SK-N-MC (cell line): ENCODE measurements at regions not wholly inside any gene's neighbourhood (a gene's known extent, or its start where the extent isn't known, plus 50 kb on each side); places are given as distances from the start of the nearest gene placed in this dataset.

Experiments
- DNase-seq: peaks from one replicate; pipeline ENCODE4 v3.0.0-alpha.2; 2011; ENCODE audit warnings: low read depth, low spot score
- H3K27ac ChIP-seq: fragments of 200-600 bp; sonication (generic); 2 replicates; pipeline ENCODE4 v1.5.1; 2016; ENCODE audit warnings: mixed run types
- H3K36me3 ChIP-seq: fragments of 200-600 bp; sonication (generic); 2 replicates; pipeline ENCODE4 v1.6.1; 2017; ENCODE audit warnings: antibody characterized with exemption, low read length, mixed read lengths; ENCODE audit not compliant: insufficient read depth
- H3K4me3 ChIP-seq: fragments of 200-600 bp; sonication (generic); 2 replicates; pipeline ENCODE4 v1.5.1; 2016
- H3K9ac ChIP-seq: fragments of 200-600 bp; sonication (generic); 2 replicates; pipeline ENCODE4 v1.8.0; 2017; ENCODE audit warnings: mixed run types, mixed read lengths; ENCODE audit not compliant: insufficient read length
- H3K9me3 ChIP-seq: fragments of 200-600 bp; sonication (generic); 2 replicates; pipeline ENCODE4 v1.6.1; 2017; ENCODE audit warnings: low read depth, mild to moderate bottlenecking, antibody characterized with exemption, low read length, moderate library complexity, mixed read lengths
- EZH2 ChIP-seq: fragments of 200-600 bp; sonication (generic); IDR thresholded peaks from one replicate; pipeline ENCODE4 v1.6.1; 2017; ENCODE audit warnings: antibody characterized with exemption
- FOXP2 ChIP-seq: optimal IDR thresholded peaks from 2 replicates; pipeline ENCODE3; 2011; ENCODE audit warnings: mild to moderate bottlenecking, moderate library complexity; ENCODE audit not compliant: insufficient read depth; ENCODE audit errors: extremely low read length, control extremely low read depth
- POLR2AphosphoS5 ChIP-seq: IDR thresholded peaks from 2 replicates; pipeline ENCODE4 v1.6.1; 2012; ENCODE audit warnings: mild to moderate bottlenecking, low read depth, low read length, borderline replicate concordance

GRCh38 chr3:72246685-72247084 is 461.7 kb upstream of the PROK2 start:
- Histone ChIP-seq H3K27ac (no peak overlapping the region), H3K9ac (no peak overlapping the region), H3K4me3 (no peak overlapping the region), H3K36me3 (no peaks in the 10 kb centered on the region), H3K9me3 (no peaks in the 10 kb centered on the region)
- no peak for DNase-seq
- TF ChIP-seq EZH2 (no peak), FOXP2 (no peak), POLR2AphosphoS5 (no peak)

DNA sequence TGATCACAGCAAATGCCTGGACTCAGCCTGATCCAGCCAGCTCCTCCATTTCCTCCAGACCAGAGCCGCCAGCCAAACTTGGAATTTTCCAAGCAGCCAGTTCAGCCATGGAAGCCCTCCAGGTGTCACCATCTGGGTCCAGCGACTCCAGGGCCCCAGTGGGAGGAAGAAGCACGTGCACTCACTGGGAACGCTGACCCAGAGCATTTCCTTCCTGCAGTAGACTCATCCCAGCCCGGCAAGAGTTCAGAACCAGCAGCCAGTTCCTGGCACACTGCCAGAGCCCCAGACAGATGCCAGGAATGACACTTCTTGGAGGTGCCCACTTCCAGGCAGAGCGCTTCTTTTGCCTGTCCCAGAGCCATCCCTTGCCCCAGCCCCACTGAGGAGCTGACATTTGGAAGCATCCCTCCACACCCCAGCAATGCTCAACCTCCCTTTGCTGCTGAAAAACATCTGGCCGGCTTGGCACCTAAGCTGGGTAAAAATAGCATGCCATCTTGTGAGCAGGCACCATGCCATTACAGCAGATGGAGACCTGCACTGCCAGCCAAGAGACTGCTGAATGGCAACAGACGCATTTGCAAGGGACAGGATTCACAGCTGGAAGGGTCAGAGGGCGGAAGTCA is 460.3 kb upstream of the PROK2 start:
- no peaks in the 10 kb centered on the region for H3K36me3 ChIP-seq
- H3K9me3 ChIP-seq, result no peaks in the 10 kb centered on the region
- H3K9ac ChIP-seq, result no peak overlapping the region
- no peak overlapping the region for H3K4me3 ChIP-seq
- H3K27ac ChIP-seq, result no peak overlapping the region
- no peak for DNase-seq
- TF ChIP-seq EZH2 (no peak), FOXP2 (no peak), POLR2AphosphoS5 (no peak)

- no peaks in the 10 kb centered on the region for H3K9me3 ChIP-seq
- no peaks in the 10 kb centered on the region for H3K36me3 ChIP-seq
- no peak overlapping the region for H3K27ac ChIP-seq
- no peak for TF ChIP-seq FOXP2
- no peak for TF ChIP-seq POLR2AphosphoS5
- no peak for TF ChIP-seq EZH2
- no peak overlapping the region for H3K9ac ChIP-seq
- H3K4me3 ChIP-seq, result no peak overlapping the region
- no peak for DNase-seq
Observed at GRCh38 chr3:72244396-72244795, 459.4 kb upstream of the PROK2 start.

DNA sequence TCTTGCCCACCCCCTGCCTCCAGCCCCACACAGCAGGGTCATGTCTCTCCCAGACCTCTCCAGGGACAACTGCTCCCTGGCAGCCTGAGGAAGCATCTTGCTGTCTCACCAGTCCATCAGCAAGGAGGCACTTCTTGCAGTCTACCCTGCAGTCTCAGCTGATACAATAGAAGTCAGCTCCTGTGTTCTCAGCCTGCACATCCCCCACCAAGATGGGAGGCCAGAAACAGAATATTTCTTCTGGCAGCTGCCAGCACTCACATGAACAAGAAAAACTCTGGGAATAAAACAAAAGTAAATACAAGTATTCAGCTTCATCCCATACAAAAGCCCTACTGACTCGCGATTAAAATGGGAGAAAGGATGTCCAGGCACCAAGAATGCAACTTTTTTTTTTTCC is 457.4 kb upstream of the PROK2 start:
- Histone ChIP-seq H3K27ac (no peak overlapping the region), H3K4me3 (no peak overlapping the region), H3K9me3 (no peaks in the 10 kb centered on the region), H3K9ac (no peak overlapping the region), H3K36me3 (no peaks in the 10 kb centered on the region)
- TF ChIP-seq FOXP2, result no peak
- TF ChIP-seq POLR2AphosphoS5, result no peak
- no peak for TF ChIP-seq EZH2
- DNase-seq, result no peak

GRCh38 chr3:72241525-72241924 is 456.6 kb upstream of the PROK2 start:
- no peaks in the 10 kb centered on the region for H3K9me3 ChIP-seq
- H3K9ac ChIP-seq, result no peak overlapping the region
- H3K27ac ChIP-seq, result no peak overlapping the region
- DNase-seq, result no peak
- H3K4me3 ChIP-seq, result no peak overlapping the region
- H3K36me3 ChIP-seq, result no peaks in the 10 kb centered on the region
- TF ChIP-seq EZH2, result no peak
- no peak for TF ChIP-seq POLR2AphosphoS5
- no peak for TF ChIP-seq FOXP2

- no peaks in the 10 kb centered on the region for H3K36me3 ChIP-seq
- no peaks in the 10 kb centered on the region for H3K9me3 ChIP-seq
Observed at GRCh38 chr3:72240531-72240930, 455.6 kb upstream of the PROK2 start.

GRCh38 chr3:72238801-72239200 is 453.9 kb upstream of the PROK2 start:
- Histone ChIP-seq H3K4me3 (no peak overlapping the region), H3K27ac (no peak overlapping the region), H3K9ac (no peak overlapping the region), H3K9me3 (no peaks in the 10 kb centered on the region), H3K36me3 (no peaks in the 10 kb centered on the region)
- TF ChIP-seq FOXP2 (no peak), EZH2 (no peak), POLR2AphosphoS5 (no peak)
- DNase-seq, result no peak

More at GRCh38 chr3:72240531-72240930, 455.6 kb upstream of the PROK2 start:
- TF ChIP-seq FOXP2, result no peak
- no peak for TF ChIP-seq EZH2
- TF ChIP-seq POLR2AphosphoS5, result no peak
- H3K9ac ChIP-seq, result no peak overlapping the region
- H3K27ac ChIP-seq, result no peak overlapping the region
- DNase-seq, result no peak
- H3K4me3 ChIP-seq, result no peak overlapping the region

DNA sequence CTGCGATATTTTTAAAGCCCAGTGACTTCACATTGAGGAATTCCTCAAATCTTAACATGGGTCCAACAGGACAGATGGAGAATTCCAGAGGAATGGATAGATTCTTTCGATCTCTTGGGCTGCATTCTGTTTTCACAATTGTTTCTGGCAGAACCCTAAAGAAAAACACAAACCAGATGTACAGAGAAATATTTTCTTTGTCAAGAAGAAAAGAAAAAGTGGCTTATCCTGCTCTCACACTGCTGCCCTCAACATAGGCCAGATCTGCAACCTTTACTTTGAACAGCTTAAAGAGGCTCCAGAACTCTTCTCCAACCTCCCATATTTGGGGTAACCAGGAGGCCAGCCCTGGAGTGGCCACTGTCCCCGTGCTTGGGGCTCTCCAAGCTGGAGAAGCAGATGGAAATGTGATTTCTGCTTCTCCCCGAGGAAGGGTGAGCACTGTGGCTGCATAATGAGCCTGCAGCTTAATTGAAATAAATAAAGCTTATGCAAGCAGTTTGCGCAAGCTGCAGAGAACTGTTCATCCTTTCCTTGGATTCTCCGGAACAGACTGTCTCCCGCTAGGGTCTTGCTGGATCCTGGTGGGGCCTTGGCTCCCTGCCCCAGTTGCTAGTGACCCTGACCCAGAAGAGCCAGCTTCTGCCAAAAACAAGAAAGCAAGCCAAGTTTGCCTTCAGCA is 453.2 kb upstream of the PROK2 start:
- no peak overlapping the region for H3K27ac ChIP-seq
- H3K4me3 ChIP-seq, result no peak overlapping the region
- TF ChIP-seq FOXP2 (no peak), POLR2AphosphoS5 (no peak), EZH2 (no peak)
- H3K9ac ChIP-seq, result no peak overlapping the region
- no peaks in the 10 kb centered on the region for H3K9me3 ChIP-seq
- H3K36me3 ChIP-seq, result no peaks in the 10 kb centered on the region
- DNase-seq, result no peak

DNA sequence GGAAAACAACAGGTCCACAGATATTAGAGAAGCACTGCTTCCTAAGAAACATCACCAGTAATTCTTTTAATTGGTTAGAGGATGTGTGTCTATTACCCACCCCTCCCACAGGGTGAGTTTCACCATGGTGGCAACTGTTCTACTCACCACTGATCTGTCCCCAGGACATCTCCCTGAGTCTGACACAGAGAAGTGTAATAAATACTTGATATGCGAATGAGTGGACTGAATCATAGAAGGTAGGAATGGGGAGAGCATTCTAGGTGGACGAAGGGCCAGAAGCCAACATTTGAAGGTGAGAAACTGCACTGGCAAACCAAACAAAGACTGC is 452.7 kb upstream of the PROK2 start:
- H3K27ac ChIP-seq, result no peak overlapping the region
- no peak overlapping the region for H3K4me3 ChIP-seq
- no peak for DNase-seq
- TF ChIP-seq EZH2 (no peak), FOXP2 (no peak), POLR2AphosphoS5 (no peak)
- H3K9me3 ChIP-seq, result no peaks in the 10 kb centered on the region
- no peaks in the 10 kb centered on the region for H3K36me3 ChIP-seq
- no peak overlapping the region for H3K9ac ChIP-seq
